NCI-H748 treated with DMSO at 0.1 percent for 48 hours (cell line): ENCODE measurements at regions not wholly inside any gene's neighbourhood (a gene's known extent, or its start where the extent isn't known, plus 50 kb on each side); places are given as distances from the start of the nearest gene placed in this dataset.
"Not testable (repeated sequence)": the region's sequence is repeated elsewhere in the genome, so short reads cannot be mapped to it uniquely, and the experiment has no call there.

Experiments
- DNase-seq: peaks from one replicate; lab custom pipeline; 2025; lab: John Stamatoyannopoulos, UW

DNA sequence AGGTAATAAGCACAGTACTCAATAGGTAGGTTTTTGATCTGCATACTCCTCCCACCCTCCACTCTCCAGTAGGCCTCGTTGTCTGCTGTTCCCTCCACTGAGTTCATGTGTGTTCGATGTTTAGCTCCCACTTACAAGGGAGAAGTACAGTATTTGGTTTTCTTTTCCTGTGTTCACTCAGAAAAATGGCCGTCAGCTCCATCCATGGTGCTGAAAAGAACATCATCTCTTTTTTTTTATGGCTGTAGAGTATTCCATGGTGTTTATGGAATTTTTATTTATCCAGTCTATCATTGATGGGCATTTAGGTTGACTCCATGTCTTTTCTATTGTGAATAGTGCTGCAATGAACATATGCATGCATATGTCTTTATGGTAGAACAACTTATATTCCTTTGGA is 849.7 kb upstream of the NRXN1 start:
- no peak for DNase-seq

GRCh38 chr2:51880153-51880552 is 848.2 kb upstream of the NRXN1 start:
- DNase-seq: no peak

DNA sequence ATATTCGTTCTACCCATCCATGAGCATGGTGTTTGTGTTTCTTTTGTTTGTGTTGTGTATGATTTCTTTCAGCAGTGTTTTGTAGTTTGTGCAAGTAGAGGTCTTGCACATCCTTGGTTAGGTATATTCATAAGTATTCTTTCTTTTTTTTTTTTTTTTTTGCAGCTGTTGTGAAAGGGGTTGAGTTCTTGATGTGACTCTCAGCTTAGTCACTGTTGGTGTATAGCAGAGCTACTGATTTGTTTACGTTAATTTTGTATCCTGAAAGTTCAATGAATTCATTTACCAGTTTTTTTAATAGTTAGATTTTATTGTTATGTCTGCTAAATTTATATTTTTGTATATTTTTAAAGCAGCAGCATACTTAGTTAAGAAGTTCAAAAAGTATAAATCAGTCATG is 834.4 kb upstream of the NRXN1 start:
- no peak for DNase-seq

DNA sequence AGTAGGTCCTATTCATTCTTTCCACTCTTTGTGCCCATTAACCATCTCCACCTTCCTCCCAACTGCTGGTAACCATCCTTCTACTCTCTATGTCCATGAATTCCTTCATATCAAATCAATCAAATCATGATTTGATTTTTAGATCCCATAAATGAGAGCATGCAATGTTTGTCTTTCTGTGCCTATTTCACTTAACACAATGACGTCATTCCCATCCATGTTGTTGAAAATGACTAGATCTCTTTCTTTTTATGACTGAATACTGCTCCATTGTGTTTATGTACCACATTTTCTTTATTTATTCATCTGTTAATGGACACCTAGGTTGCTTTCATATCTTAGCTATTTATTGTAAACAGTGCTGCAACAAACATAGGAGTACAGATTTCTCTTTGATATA is 827.3 kb upstream of the NRXN1 start:
- DNase-seq: no peak

GRCh38 chr2:51855683-51856082 is 823.8 kb upstream of the NRXN1 start:
- no peak for DNase-seq

- no peak for DNase-seq
These were observed 814.9 kb upstream of the NRXN1 start for GRCh38 chr2:51846796-51847195.

- no peak for DNase-seq
These were observed 814.1 kb upstream of the NRXN1 start for GRCh38 chr2:51846018-51846417.

DNA sequence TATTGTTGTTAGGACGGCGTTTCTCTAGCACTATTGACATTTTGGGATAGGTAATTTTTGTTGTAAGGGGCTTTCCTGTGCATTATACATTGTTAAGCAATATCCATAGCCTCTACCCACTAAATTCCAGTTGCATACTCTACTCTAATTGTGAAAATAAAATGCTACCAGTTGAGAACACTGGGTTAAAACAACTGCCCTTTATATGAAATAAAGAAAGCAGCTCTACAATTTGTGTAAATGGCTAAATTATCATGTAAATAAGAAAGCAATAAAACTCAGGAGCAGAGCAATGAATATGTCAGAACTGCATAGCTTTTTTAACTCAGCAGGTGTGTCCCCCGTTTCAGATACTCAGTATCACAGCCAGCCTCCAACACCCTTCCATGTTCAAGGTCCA is 812.7 kb upstream of the NRXN1 start:
- no peak for DNase-seq

- DNase-seq: no peak
These were observed 797.5 kb upstream of the NRXN1 start for GRCh38 chr2:51829477-51829876.

- DNase-seq: no peak
These were observed 793.9 kb upstream of the NRXN1 start for GRCh38 chr2:51825823-51826222.

GRCh38 chr2:51813247-51813646 is 781.3 kb upstream of the NRXN1 start:
- DNase-seq: no peak

- no peak for DNase-seq
These were observed 780.4 kb upstream of the NRXN1 start for GRCh38 chr2:51812138-51812866.

DNA sequence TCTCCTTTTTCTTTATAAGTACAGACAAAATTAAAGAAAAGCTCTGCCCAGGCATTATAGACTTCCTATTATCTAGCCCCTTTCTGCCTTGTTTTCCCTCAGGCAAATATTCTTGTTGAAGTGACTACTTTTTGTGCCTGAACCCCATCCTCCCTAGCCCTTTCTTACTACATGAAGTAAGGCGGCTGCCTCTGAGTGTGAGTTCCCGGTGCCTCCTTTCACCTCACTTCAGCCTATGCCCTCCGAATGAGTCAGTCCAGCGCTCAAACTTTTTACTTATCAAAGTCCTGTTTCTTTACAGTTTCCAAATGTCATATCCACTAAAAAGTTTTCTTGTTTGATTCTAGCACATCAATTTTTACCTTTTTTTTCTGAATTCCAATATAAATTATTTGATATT is 778.3 kb upstream of the NRXN1 start:
- DNase-seq: no peak

DNA sequence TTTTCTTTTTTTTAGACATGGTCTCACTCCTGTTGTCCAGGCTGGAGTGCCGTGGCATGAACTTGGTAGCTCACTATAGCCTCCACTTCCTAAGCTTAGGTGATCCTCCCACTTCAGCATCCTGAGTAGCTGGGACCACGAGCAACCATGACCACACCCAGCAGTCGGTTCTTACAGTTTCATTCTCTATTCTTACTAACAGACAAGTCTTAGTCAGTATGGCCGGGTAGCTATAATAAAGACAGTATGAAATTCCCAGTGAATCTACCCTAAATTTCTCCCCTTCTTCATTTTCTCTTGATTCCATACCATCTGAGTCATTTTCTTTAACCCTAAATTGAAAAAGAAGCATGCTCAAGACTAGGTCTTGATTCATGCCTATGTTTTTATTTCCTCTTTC is 775.3 kb upstream of the NRXN1 start:
- no peak for DNase-seq

DNA sequence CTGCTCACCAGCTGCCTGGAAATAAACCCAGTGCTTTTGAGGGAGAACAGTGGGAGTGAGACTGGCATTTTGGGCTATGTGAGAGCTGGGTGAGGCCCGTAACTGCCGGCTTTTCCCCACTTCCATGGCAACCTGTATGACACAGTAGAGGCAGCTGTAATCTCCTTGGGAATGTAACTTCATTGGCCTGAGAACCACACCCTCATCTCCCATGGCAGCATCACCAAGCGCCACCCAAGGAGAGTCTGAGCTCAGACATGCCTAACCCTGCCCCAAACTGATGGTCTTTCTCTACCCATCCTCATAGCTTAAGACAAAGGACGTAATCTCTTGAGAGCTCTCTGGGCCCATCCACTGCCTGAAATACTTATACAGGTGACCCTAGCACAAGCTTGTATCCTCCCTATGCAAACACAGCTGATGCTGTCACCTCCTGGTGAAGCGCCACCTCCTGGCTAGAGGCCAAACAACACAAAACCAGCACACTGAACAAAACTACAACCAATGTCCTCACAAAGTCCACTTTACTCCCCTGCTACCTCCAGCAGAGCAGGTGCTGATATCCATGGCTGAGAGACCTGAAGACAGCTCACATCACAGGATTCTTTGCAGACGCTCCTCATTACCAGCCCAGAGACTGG is 763.4 kb upstream of the NRXN1 start:
- peak; percentile 68 for DNase-seq

DNA sequence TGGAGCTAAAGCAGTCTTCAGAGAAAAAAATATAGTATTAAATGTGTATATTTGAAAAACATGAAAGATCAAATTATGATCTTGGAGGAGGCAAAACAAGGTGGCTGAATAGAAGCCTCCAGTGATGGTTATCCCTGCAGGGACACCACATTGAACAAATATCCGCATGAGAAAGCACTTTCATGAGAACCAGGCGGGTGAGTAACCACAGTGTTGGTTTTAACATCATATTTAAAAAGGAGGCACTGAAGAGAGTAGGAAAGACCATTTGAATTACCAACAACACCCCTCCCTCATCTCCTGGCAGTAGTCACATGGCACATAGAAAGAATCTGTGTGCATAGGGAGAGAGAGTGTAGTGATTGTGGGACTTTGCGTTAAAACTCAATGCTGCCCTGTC is 759.6 kb upstream of the NRXN1 start:
- no peak for DNase-seq

DNA sequence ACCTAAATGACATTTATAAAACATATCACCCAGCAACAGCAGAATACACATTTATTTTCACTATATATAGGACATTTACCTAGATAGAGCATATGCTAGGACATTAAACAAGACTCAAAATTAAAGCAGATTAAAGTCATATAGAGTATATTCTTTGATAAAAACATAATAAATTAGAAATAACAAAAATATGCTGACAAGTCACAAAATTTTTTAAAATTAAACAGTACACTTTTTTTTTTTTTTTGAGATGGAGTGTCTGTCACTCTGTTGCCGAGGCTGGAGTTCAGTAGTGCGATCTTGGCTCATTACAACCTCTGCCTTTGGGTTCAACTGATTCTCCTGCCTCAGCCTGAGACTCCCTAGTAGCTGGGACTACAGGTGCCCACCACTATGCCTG is 758.9 kb upstream of the NRXN1 start:
- DNase-seq: no peak

GRCh38 chr2:51789918-51790317 is 758.0 kb upstream of the NRXN1 start:
- DNase-seq: no peak

DNA sequence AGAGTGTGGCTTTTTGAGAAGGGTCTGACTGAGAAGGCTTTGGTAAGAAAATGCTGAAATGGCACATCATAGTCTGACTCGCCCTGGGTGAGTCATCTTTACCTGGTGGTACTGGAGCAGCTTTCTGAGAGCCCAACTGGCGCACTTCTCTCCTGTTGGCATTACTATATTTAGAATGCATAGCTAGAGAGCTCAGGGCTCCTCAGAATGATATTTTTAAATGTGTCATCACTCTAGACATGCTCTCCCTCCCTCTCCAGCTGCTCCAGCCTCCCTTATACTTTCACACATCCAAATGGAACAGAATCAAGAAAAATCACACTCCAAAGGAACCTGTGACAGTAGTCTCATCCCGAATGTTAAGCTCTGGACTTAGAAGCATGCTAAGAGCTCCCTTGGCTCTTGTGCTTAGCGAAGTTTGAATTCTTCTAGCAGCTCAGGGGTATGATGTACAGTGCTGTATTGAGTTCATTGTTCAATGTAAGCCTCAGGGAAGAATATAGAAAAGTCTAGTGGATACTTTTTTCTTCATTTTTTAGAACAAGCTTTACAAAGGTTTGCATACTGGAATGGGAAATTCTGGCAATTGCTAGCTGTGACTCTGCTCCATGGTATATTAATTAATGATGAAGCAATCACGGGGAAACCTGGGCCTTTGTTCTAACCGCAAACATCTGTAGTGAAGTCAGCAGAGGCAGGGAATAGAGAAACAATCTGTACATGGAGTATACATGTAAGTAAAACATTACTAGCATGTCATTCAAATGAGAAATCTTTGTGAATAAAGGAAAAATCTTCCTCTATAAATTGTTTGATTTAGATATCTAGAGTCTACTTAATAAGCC is 751.2 kb upstream of the NRXN1 start:
- DNase-seq: no peak

- no peak for DNase-seq
These were observed 749.8 kb upstream of the NRXN1 start for GRCh38 chr2:51781691-51782090.

DNA sequence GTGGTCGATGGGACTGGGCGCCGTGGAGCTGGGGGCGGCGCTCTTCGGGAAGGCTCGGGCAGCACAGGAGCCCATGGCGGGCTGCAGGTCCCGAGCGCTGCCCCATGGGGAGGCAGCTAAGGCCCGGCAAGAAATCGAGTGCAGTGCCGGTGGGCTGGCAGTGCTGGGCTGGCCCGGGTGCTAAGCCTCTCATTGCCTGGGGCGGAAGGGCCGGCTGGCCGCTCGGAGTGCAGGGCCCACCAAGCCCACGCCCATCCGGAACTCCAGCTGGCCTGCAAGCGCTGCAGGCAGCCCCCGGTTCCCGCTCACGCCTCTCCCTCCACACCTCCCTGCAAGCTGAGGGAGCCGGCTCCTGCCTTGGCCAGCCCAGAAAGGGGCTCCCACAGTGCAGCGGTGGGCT is 748.4 kb upstream of the NRXN1 start:
- no peak for DNase-seq

DNA sequence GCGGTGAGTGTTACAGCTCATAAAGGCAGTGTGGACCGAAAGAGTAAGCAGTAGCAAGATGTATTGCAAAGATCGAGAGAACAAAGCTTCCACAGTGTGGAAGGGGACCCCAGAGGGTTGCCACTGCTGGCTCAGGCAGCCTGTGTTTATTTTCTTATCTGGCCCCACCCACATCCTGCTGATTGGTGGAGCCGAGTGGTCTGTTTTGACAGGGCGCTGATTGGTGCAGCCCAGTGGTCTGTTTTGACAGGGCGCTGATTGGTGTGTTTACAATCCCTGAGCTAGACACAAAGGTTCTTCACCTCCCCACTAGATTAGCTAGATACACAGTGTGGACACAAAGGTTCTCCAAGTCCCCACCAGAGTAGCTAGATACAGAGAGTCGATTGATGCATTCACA is 747.8 kb upstream of the NRXN1 start:
- DNase-seq: not testable (repeated sequence)

GRCh38 chr2:51778806-51779205 is 746.9 kb upstream of the NRXN1 start:
- DNase-seq: no peak
